Skeletal muscle satellite cell (primary cell): ENCODE measurements at regions not wholly inside any gene's neighbourhood (a gene's known extent, or its start where the extent isn't known, plus 50 kb on each side); places are given as distances from the start of the nearest gene placed in this dataset.

Source experiments
- H3K27me3 ChIP-seq: 2 replicates; pipeline ENCODE4 v1.7.0; 2013; ENCODE audit warnings: low read length; ENCODE audit not compliant: control insufficient read depth, insufficient read depth
- H3K36me3 ChIP-seq: 2 replicates; pipeline ENCODE4 v1.7.0; 2013; ENCODE audit warnings: mild to moderate bottlenecking, control low read depth, low read length; ENCODE audit not compliant: insufficient read depth
- H3K4me1 ChIP-seq: 2 replicates; pipeline ENCODE4 v1.7.0; 2013; ENCODE audit warnings: low read length; ENCODE audit not compliant: control insufficient read depth, insufficient read depth
- H3K4me2 ChIP-seq: 2 replicates; pipeline ENCODE4 v1.7.0; 2013; ENCODE audit warnings: mild to moderate bottlenecking, low read length
- H3K4me3 ChIP-seq: 2 replicates; pipeline ENCODE4 v1.7.0; 2013; ENCODE audit warnings: low read length
- H3K9ac ChIP-seq: 2 replicates; pipeline ENCODE4 v1.7.0; 2013; ENCODE audit warnings: mild to moderate bottlenecking, low read depth, low read length, moderate library complexity
- H3K9me3 ChIP-seq: replicated peaks from 2 replicates; pipeline ENCODE4 v1.7.0; 2013; ENCODE audit warnings: mild to moderate bottlenecking, control low read depth, low read length

DNA sequence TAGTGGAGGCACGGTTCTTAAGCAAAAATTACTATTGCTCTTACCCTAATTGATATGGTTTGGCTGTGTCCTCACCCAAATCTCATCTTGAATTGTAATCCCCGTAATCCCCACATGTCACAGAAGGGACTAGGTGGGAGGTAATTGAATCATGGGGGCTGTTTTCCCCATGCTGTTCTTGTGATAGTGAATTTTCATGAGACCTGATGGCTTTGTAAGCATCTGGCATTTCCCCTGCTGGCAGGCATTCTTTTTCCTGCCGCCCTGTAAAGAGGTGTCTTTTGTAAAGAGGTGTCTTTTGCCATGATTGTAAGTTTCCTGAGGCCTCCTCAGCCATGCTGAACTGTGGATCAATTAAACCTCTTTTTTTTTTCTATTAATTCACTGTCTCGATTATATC is 1691.8 kb upstream of the SLC39A10 start:
- H3K27me3 ChIP-seq, result no peaks in the 10 kb centered on the region
- H3K4me1 ChIP-seq, result peaks cover 14% of the 10 kb centered on the region
- no peaks in the 10 kb centered on the region for H3K9me3 ChIP-seq
- no peak overlapping the region for H3K4me3 ChIP-seq
- no peaks in the 10 kb centered on the region for H3K36me3 ChIP-seq
- no peak overlapping the region for H3K9ac ChIP-seq
- H3K4me2 ChIP-seq, result no peak overlapping the region

DNA sequence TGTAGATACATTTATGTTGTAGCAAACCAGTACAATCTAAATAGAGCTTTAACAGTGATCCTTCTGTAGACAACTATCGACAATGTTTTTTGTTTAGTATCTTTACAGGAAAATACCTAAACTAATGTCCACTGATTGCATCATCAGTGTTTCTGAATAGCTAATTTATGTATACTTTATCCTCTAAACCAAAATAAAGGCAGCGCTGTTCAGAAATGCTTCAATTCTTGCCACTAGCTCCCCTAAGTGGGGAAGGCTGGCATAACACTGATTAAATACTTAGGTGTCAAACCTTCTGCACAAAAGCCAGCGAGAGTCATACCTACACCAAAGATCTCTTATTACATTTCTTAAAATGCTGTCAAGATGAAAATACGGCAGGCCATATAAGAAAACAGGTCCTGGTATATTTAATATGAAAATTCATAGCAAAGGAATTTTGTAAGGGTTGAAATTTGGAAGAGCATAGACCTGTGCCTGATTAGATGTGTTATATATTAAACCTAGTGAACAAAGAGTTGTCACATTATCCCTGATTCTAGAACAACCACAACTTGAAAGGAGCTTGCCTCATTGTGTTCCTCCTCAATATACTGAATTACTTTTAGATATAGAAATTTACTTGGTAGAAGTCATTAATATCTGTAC is 1693.4 kb upstream of the SLC39A10 start:
- Histone ChIP-seq H3K9ac (peak overlapping the region; percentile 1), H3K4me1 (peaks cover 14% of the 10 kb centered on the region), H3K36me3 (no peaks in the 10 kb centered on the region), H3K9me3 (no peaks in the 10 kb centered on the region), H3K4me3 (no peak overlapping the region), H3K4me2 (no peak overlapping the region), H3K27me3 (no peaks in the 10 kb centered on the region)

DNA sequence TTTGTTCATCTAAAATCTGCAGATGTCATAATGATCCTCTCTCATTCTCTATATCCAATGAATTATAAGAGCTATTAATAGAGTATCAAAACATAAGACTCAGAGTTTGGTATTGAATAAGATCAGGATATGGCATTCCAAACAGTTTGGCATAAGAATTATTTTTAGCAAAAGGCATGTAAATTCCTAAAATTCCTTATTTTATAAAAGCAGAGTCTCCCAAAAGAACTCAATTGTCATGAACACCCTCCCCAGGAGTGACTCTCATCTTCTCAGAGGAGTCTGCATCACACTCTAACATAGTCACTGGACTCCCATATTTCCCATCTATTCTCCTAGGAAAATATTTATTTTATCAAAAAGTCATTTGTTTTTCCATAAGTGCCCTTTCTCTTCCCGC is 1710.2 kb upstream of the SLC39A10 start:
- Histone ChIP-seq H3K9me3 (no peaks in the 10 kb centered on the region), H3K4me2 (no peak overlapping the region), H3K36me3 (no peaks in the 10 kb centered on the region), H3K4me1 (peaks cover 4% of the 10 kb centered on the region), H3K9ac (no peak overlapping the region), H3K27me3 (no peaks in the 10 kb centered on the region), H3K4me3 (no peak overlapping the region)

- no peak overlapping the region for H3K9ac ChIP-seq
- no peaks in the 10 kb centered on the region for H3K27me3 ChIP-seq
- H3K4me3 ChIP-seq, result no peak overlapping the region
- H3K36me3 ChIP-seq, result no peaks in the 10 kb centered on the region
- H3K4me1 ChIP-seq, result peaks cover 4% of the 10 kb centered on the region
- H3K9me3 ChIP-seq, result no peaks in the 10 kb centered on the region
- no peak overlapping the region for H3K4me2 ChIP-seq
Observed at GRCh38 chr2:193943406-193943960, 1713.5 kb upstream of the SLC39A10 start.

DNA sequence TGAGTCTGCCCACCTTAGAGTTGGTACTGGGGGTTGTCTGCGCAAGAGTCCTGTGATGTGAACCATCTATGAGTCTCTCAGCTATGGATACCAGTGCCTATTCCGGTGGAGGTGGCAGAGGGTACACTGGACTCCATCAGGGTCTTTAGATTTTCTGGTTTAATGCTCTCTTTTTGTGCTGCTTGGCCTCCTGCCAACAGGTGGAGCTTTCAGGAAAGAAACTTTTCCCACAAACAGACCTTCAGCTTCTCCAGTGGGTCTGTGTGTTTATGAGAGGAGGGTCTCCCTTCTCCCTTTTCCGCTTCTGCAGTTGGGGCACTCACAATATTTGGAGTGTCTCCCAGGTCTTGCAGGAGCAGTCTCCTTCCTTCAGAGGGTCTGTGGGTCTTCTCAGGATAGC is 1721.9 kb upstream of the SLC39A10 start:
- no peaks in the 10 kb centered on the region for H3K9me3 ChIP-seq
- H3K4me2 ChIP-seq, result no peak overlapping the region
- H3K4me1 ChIP-seq, result no peaks in the 10 kb centered on the region
- no peaks in the 10 kb centered on the region for H3K36me3 ChIP-seq
- no peak overlapping the region for H3K9ac ChIP-seq
- no peak overlapping the region for H3K4me3 ChIP-seq
- H3K27me3 ChIP-seq, result no peaks in the 10 kb centered on the region

DNA sequence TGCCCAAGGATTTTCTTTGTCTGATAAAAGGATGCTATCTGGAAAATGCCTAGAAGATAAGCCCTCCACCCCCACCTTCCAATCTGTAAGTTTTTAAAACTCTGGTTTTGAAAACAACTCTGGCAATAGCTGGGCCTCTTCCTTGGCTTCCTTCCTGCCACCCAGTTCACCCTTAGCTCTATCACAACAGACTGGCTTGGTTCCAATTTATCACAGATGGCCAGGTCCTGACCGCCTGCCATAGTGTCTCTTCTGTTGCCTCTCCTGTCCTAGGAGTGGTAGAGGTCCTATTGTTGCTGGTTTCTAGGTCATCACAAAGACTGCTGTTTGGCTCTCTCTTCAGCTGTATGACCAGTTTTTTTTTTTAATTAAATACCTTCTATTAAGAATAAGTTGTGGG is 1727.9 kb upstream of the SLC39A10 start:
- Histone ChIP-seq H3K9me3 (no peaks in the 10 kb centered on the region), H3K4me1 (no peaks in the 10 kb centered on the region), H3K9ac (no peak overlapping the region), H3K27me3 (no peaks in the 10 kb centered on the region), H3K36me3 (no peaks in the 10 kb centered on the region), H3K4me3 (no peak overlapping the region), H3K4me2 (no peak overlapping the region)

DNA sequence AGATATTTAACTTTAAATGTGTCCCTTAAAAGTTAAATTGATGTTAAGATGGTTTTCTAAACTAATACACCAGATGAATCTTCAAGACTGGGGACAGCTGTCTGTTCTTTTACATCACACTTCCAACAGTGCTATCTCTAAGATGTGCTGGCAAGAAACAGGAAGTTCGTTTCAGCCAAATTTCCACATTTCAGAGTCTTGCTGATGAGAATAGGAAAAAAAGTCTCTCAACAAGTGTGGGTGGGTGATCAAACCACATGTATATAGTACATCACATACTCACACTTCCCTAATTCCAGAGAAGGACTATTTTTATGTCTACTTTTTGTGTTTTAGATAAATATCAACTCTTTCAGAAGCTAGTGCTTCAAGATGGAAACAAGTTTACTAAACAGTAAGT is 1712.8 kb upstream of the TMEFF2 start:
- Histone ChIP-seq H3K9me3 (no peaks in the 10 kb centered on the region), H3K4me2 (no peak overlapping the region), H3K4me1 (no peaks in the 10 kb centered on the region), H3K36me3 (no peaks in the 10 kb centered on the region), H3K4me3 (no peak overlapping the region), H3K9ac (no peak overlapping the region), H3K27me3 (no peaks in the 10 kb centered on the region)

GRCh38 chr2:193900292-193900691 is 1705.6 kb upstream of the TMEFF2 start:
- Histone ChIP-seq H3K4me3 (no peak overlapping the region), H3K4me1 (no peaks in the 10 kb centered on the region), H3K27me3 (no peaks in the 10 kb centered on the region), H3K36me3 (no peaks in the 10 kb centered on the region), H3K9ac (no peak overlapping the region), H3K4me2 (no peak overlapping the region), H3K9me3 (no peaks in the 10 kb centered on the region)

DNA sequence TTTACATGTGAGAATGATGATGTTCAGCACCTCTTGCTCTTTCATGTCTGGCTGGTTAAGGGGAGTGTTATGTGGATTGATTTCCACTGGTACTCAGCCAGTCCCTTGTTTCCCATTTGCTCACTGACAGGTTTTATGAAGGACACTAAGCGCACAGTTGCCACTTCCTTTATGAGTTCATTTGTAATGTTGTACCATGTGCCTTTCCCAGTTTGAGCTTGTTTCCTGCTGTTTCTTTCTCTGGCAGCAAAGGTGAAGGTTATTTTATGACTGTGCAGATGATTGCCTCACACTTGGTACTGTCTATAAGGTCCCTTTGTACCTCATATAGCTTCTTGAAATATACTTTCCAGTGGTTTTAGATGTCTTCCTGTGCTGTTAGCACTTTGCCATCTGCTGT is 1700.5 kb upstream of the TMEFF2 start:
- Histone ChIP-seq H3K4me3 (no peak overlapping the region), H3K36me3 (no peaks in the 10 kb centered on the region), H3K4me1 (no peaks in the 10 kb centered on the region), H3K9me3 (no peaks in the 10 kb centered on the region), H3K9ac (no peak overlapping the region), H3K27me3 (no peaks in the 10 kb centered on the region), H3K4me2 (no peak overlapping the region)

DNA sequence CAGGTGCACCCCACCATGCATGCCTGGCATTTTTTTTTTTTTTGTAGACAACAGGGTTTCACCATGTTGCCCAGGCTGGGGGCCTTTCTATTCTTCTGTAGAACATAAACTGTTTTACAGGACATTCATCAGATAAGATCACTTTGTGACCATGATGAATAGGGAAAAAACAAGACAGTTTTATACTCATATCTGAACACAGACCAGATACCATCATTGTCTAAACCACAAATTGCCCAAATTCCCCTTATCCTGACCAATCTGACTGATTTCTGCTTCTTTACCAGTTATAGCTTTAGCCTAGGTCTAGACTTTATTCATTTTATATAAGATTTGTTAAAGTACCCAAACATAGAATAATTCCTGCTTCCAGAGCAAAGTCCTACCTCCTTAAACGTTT is 1699.3 kb upstream of the TMEFF2 start:
- Histone ChIP-seq H3K4me3 (no peak overlapping the region), H3K9ac (no peak overlapping the region), H3K36me3 (no peaks in the 10 kb centered on the region), H3K27me3 (no peaks in the 10 kb centered on the region), H3K4me2 (no peak overlapping the region), H3K4me1 (no peaks in the 10 kb centered on the region), H3K9me3 (no peaks in the 10 kb centered on the region)

- Histone ChIP-seq H3K9me3 (no peaks in the 10 kb centered on the region), H3K4me1 (no peaks in the 10 kb centered on the region), H3K4me3 (no peak overlapping the region)
Observed at GRCh38 chr2:193891023-193891422, 1696.3 kb upstream of the TMEFF2 start.

GRCh38 chr2:193885419-193885818 is 1690.7 kb upstream of the TMEFF2 start:
- no peaks in the 10 kb centered on the region for H3K27me3 ChIP-seq
- H3K4me2 ChIP-seq, result no peak overlapping the region
- no peak overlapping the region for H3K9ac ChIP-seq
- H3K4me3 ChIP-seq, result no peak overlapping the region
- no peaks in the 10 kb centered on the region for H3K4me1 ChIP-seq
- no peaks in the 10 kb centered on the region for H3K36me3 ChIP-seq
- no peaks in the 10 kb centered on the region for H3K9me3 ChIP-seq

More at GRCh38 chr2:193891023-193891422, 1696.3 kb upstream of the TMEFF2 start:
- no peaks in the 10 kb centered on the region for H3K36me3 ChIP-seq
- H3K27me3 ChIP-seq, result no peaks in the 10 kb centered on the region
- no peak overlapping the region for H3K4me2 ChIP-seq
- H3K9ac ChIP-seq, result no peak overlapping the region
